IMR-90 (cell line): ENCODE measurements at regions not wholly inside any gene's neighbourhood (a gene's known extent, or its start where the extent isn't known, plus 50 kb on each side); places are given as distances from the start of the nearest gene placed in this dataset.

Experiments used
- ATAC-seq: fragments of 200-7000 bp; cut with Tn5 transposase; 2 replicates; pipeline ENCODE4 v1.9.1; 2020; ENCODE audit warnings: low read depth, mild to moderate bottlenecking, moderate library complexity
- BruUV-seq: library from RNA; stranded (reverse); fragments of 400-500 nt; replicated peaks from 2 replicates; lab custom pipeline; 2021; lab: Mats Ljungman, UMichigan
- CTCF ChIA-PET: fragments of 300-600 bp; formaldehyde crosslinking; extraction: SDS; loops from one replicate; lab custom pipeline; 2021; ENCODE audit warnings: antibody characterized with exemption; lab: Yijun Ruan, JAX
- POLR2A ChIA-PET: fragments of 300-600 bp; sonication (Branson Sonifier 250); formaldehyde crosslinking; loops from one replicate; lab custom pipeline; 2022; ENCODE audit warnings: antibody characterized with exemption; ENCODE audit not compliant: unreplicated experiment; lab: Charles Lee
- DNase-seq: peaks from one replicate; pipeline ENCODE4 v3.0.0; 2013
- H2AFZ ChIP-seq: replicated peaks from 2 replicates; pipeline ENCODE3; 2013; ENCODE audit warnings: low read length, mild to moderate bottlenecking; ENCODE audit not compliant: poor library complexity
- H2AK5ac ChIP-seq: 2 replicates; pipeline ENCODE4 v1.6.1; 2013; ENCODE audit warnings: low read depth, low read length, inconsistent platforms
- H2AK9ac ChIP-seq: replicated peaks from 2 replicates; pipeline ENCODE3; 2013; ENCODE audit warnings: mild to moderate bottlenecking, low read depth, low read length, moderate library complexity; ENCODE audit not compliant: poor library complexity
- H2BK120ac ChIP-seq: 2 replicates; pipeline ENCODE4 v1.6.1; 2013; ENCODE audit warnings: low read depth, low read length, inconsistent platforms
- H2BK15ac ChIP-seq: 3 replicates; pipeline ENCODE4 v1.6.1; 2013; ENCODE audit warnings: low read depth, low read length, inconsistent platforms
- H2BK20ac ChIP-seq: 2 replicates; pipeline ENCODE4 v1.6.1; 2013; ENCODE audit warnings: low read depth, mild to moderate bottlenecking, inconsistent platforms, low read length, moderate library complexity
- H2BK5ac ChIP-seq: 2 replicates; pipeline ENCODE4 v1.6.1; 2013; ENCODE audit warnings: mild to moderate bottlenecking, low read depth, low read length, inconsistent platforms; ENCODE audit not compliant: poor library complexity, severe bottlenecking
- H3K14ac ChIP-seq: replicated peaks from 2 replicates; pipeline ENCODE4 v1.6.1; 2013; ENCODE audit warnings: low read depth, low read length, inconsistent platforms
- H3K18ac ChIP-seq: 2 replicates; pipeline ENCODE4 v1.6.1; 2013; ENCODE audit warnings: low read depth, low read length, control low read depth
- H3K23ac ChIP-seq: 2 replicates; pipeline ENCODE4 v1.6.1; 2013; ENCODE audit warnings: low read depth, low read length, inconsistent platforms
- H3K27ac ChIP-seq: 2 replicates; pipeline ENCODE4 v1.5.1; 2013; ENCODE audit warnings: mild to moderate bottlenecking, control low read depth, low read length; ENCODE audit not compliant: insufficient read depth
- H3K27me3 ChIP-seq: 2 replicates; pipeline ENCODE4 v1.6.1; 2013; ENCODE audit warnings: low read length; ENCODE audit not compliant: control insufficient read depth, insufficient read depth
- H3K36me3 ChIP-seq: 2 replicates; pipeline ENCODE4 v1.6.1; 2013; ENCODE audit warnings: low read length, mixed read lengths; ENCODE audit not compliant: control insufficient read depth, insufficient read depth
- H3K4ac ChIP-seq: 2 replicates; pipeline ENCODE4 v1.6.1; 2013; ENCODE audit warnings: low read depth, low read length, inconsistent platforms
- H3K4me1 ChIP-seq: 2 replicates; pipeline ENCODE4 v1.6.1; 2013; ENCODE audit warnings: low read length, mixed read lengths; ENCODE audit not compliant: control insufficient read depth, insufficient read depth
- H3K4me2 ChIP-seq: 2 replicates; pipeline ENCODE4 v1.6.1; 2013; ENCODE audit warnings: low read depth, mild to moderate bottlenecking, control low read depth, low read length, moderate library complexity
- H3K4me3 ChIP-seq: 2 replicates; pipeline ENCODE4 v1.5.1; 2013; ENCODE audit warnings: low read depth, mild to moderate bottlenecking, control low read depth, low read length, moderate library complexity; ENCODE audit not compliant: insufficient read depth
- H3K56ac ChIP-seq: 2 replicates; pipeline ENCODE4 v1.6.1; 2013; ENCODE audit warnings: low read length, inconsistent platforms; ENCODE audit not compliant: insufficient read depth; ENCODE audit errors: extremely low read depth
- H3K79me1 ChIP-seq, 2 experiments: 2 replicates each; pipeline ENCODE4 v1.6.1; 2013; ENCODE audit warnings: low read length in 2 of 2, inconsistent platforms in 1 of 2, low read depth in 1 of 2
- H3K9ac ChIP-seq: 2 replicates; pipeline ENCODE4 v1.6.1; 2013; ENCODE audit warnings: low read depth, low read length, control low read depth
- H3K9me1 ChIP-seq: 2 replicates; pipeline ENCODE4 v1.6.1; 2013; ENCODE audit warnings: low read length, inconsistent platforms; ENCODE audit not compliant: insufficient read depth
- H3K9me3 ChIP-seq: 2 replicates; pipeline ENCODE4 v1.6.1; 2013; ENCODE audit warnings: low read length; ENCODE audit not compliant: control insufficient read depth, insufficient read depth
- H4K20me1 ChIP-seq: 2 replicates; pipeline ENCODE4 v1.6.1; 2013; ENCODE audit warnings: low read length, inconsistent platforms; ENCODE audit not compliant: insufficient read depth
- H4K5ac ChIP-seq: 2 replicates; pipeline ENCODE4 v1.6.1; 2013; ENCODE audit warnings: mild to moderate bottlenecking, low read depth, low read length, control low read depth
- H4K8ac ChIP-seq, 2 experiments: 2 replicates each; pipeline ENCODE4 v1.6.1; 2013; ENCODE audit warnings: low read depth in 2 of 2, low read length in 2 of 2, control low read depth in 1 of 2, inconsistent platforms in 1 of 2
- H4K91ac ChIP-seq: 2 replicates; pipeline ENCODE4 v1.6.1; 2013; ENCODE audit warnings: low read depth, low read length, inconsistent platforms; ENCODE audit not compliant: insufficient read depth
- CHD1 ChIP-seq: IDR thresholded peaks from 2 replicates; pipeline ENCODE4 v1.6.1; 2012; ENCODE audit warnings: low read depth, low read length, improper control_type of control experiment
- NFE2L2 ChIP-seq: fragments of 150-350 bp; IDR thresholded peaks from 2 replicates; pipeline ENCODE4 v1.6.1; 2016; ENCODE audit warnings: low read depth, mild to moderate bottlenecking, low read length
- POLR2A ChIP-seq: IDR thresholded peaks from 2 replicates; pipeline ENCODE4 v1.6.1; 2012; ENCODE audit warnings: mild to moderate bottlenecking, low read depth, low read length
- RCOR1 ChIP-seq: IDR thresholded peaks from 2 replicates; pipeline ENCODE4 v1.6.1; 2012; ENCODE audit warnings: mild to moderate bottlenecking, low read length, improper control_type of control experiment; ENCODE audit not compliant: insufficient replicate concordance
- RFX5 ChIP-seq: IDR thresholded peaks from 2 replicates; pipeline ENCODE4 v1.8.0; 2012; ENCODE audit warnings: low read depth, mild to moderate bottlenecking, low read length, moderate library complexity
- SMC3 ChIP-seq: fragments of 150-350 bp; IDR thresholded peaks from 2 replicates; pipeline ENCODE4 v1.6.1; 2016; ENCODE audit warnings: low read depth, mild to moderate bottlenecking, antibody characterized with exemption, low read length, moderate library complexity
- WGBS, 2 experiments: methylation state at CpG; one replicate each; pipeline versions ENCODE4 v1.1.5 to v1.1.7; 2013; ENCODE audit warnings: missing lambda C conversion rate in 2 of 2; ENCODE audit not compliant: insufficient read length in 1 of 2; ENCODE audit errors: extremely low coverage in 2 of 2; 5-methylcytosine and 5-hydroxymethylcytosine counted together
- dilution Hi-C: fragments of 300-500 bp; cut with HindIII; formaldehyde crosslinking; loops from one replicate; pipeline ENCODE4 v1.14.3; 2018; ENCODE audit warnings: low sequenced_read_pairs; ENCODE audit not compliant: unreplicated experiment
- in situ Hi-C: fragments of 300-500 bp; cut with MboI; formaldehyde crosslinking; loops from 3 replicates; pipeline ENCODE4 v1.14.3; 2019; ENCODE audit warnings: low sequenced_read_pairs, inconsistent platforms, mixed read lengths
- intact Hi-C: fragments of 100-400 bp; cut with micrococcal nuclease; formaldehyde crosslinking; loops from 2 replicates; pipeline ENCODE4 v1.10.0; 2022
- TF ChIP-seq, protein P1 (sequence below): fragments of 150-350 bp; IDR thresholded peaks from 2 replicates; pipeline ENCODE4 v1.6.1; 2017; ENCODE audit warnings: mild to moderate bottlenecking, antibody characterized with exemption, low read length, low read depth

DNA sequence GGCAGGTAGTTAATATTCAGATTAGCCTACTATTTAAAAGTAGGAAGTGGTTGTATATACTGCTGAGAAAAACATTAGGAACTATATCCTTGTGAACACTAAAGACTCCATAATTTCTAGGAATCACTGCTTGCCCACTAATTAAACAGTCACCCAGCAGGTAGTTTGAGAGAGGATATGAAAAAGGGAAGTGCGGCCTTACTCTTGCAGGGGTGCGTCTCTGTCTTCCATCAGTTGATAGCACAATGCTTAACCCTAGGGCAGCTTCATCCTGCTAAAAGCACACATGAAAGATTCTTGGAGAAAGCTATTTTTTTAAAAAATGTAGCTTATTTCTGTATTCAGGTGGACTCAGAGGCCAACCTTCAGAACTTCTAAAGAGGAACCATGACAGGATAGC is 53.1 kb upstream of the ATP5MC3 start:
- in situ Hi-C loops: no loop called here
- CTCF ChIA-PET: interaction anchor here (1.0 to 1.5 kb wide), 4 partner anchors 17 to 68 kb away, joined by 4 read pairs; no protein-coding TSS in a partner anchor

More for the DNA sequence above, 53.1 kb upstream of the ATP5MC3 start:
- Histone ChIP-seq H3K79me1 (no peaks in the 10 kb centered on the region), H3K4ac (peak overlapping the region; percentile 20; the same call in 1 of the 2 replicates), H3K9me3 (peaks cover 10% of the 10 kb centered on the region; the same call in 1 of the 2 replicates), H2BK15ac (no peak overlapping the region), H4K91ac (no peak overlapping the region), H2BK120ac (0 out of 2 replicates have a peak overlapping the region, but pooled peaks have one; percentile 55), H3K56ac (no peak overlapping the region), H3K18ac (no peak overlapping the region; the same call in 1 of the 2 replicates), H2BK5ac (no peak overlapping the region), H3K9ac (no peak overlapping the region), H3K9me1 (no peaks in the 10 kb centered on the region), H2BK20ac (no peak overlapping the region), H3K4me3 (no peak overlapping the region), H2AK9ac (no peak overlapping the region), H3K4me2 (no peak overlapping the region), H4K8ac (no peak overlapping the region), H3K14ac (no peak overlapping the region), H3K27ac (no peak overlapping the region), H3K27me3 (peaks cover 6% of the 10 kb centered on the region), H3K4me1 (peaks cover 5% of the 10 kb centered on the region), H2AFZ (no peak overlapping the region), H4K5ac (no peak overlapping the region), H3K23ac (no peak overlapping the region), H3K36me3 (no peaks in the 10 kb centered on the region), H4K20me1 (no peaks in the 10 kb centered on the region), H2AK5ac (no peak overlapping the region)
- no peak for DNase-seq
- WGBS, 2 experiments: no CpG with 5 or more reads among the region's 2 CpGs
- POLR2A ChIA-PET: no interaction called here
- ATAC-seq: no peak
- dilution Hi-C loops (no loop called here), intact Hi-C loops (no loop called here)
- TF ChIP-seq NFE2L2 (no peak), RCOR1 (no peak), CHD1 (no peak), RFX5 (no peak), SMC3 (no peak), POLR2A (no peak)
- TF ChIP-seq, protein P1, sequence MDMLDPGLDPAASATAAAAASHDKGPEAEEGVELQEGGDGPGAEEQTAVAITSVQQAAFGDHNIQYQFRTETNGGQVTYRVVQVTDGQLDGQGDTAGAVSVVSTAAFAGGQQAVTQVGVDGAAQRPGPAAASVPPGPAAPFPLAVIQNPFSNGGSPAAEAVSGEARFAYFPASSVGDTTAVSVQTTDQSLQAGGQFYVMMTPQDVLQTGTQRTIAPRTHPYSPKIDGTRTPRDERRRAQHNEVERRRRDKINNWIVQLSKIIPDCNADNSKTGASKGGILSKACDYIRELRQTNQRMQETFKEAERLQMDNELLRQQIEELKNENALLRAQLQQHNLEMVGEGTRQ: no peak
- no TSS peak for BruUV-seq
